NCI-H345 (cell line): ENCODE measurements at regions not wholly inside any gene's neighbourhood (a gene's known extent, or its start where the extent isn't known, plus 50 kb on each side); places are given as distances from the start of the nearest gene placed in this dataset.
"Not testable (repeated sequence)": the region's sequence is repeated elsewhere in the genome, so short reads cannot be mapped to it uniquely, and the experiment has no call there.

ENCODE experiments used
- DNase-seq: peaks from one replicate; lab custom pipeline; 2025; lab: John Stamatoyannopoulos, UW

- peak; percentile 5 for DNase-seq
These were observed 1258.0 kb upstream of the IGFBP7 start for GRCh38 chr4:58368221-58368620.

GRCh38 chr4:58360354-58361133 is 1250.4 kb upstream of the IGFBP7 start:
- no peak for DNase-seq

- no peak for DNase-seq
These were observed 1249.4 kb upstream of the IGFBP7 start for GRCh38 chr4:58359590-58359989.

GRCh38 chr4:58357947-58358346 is 1247.8 kb upstream of the IGFBP7 start:
- DNase-seq = no peak

GRCh38 chr4:58325070-58325469 is 1214.9 kb upstream of the IGFBP7 start:
- DNase-seq = no peak

- DNase-seq = no peak
These were observed 1203.3 kb upstream of the IGFBP7 start for GRCh38 chr4:58313444-58313843.

- no peak for DNase-seq
These were observed 1193.3 kb upstream of the IGFBP7 start for GRCh38 chr4:58303456-58303855.

GRCh38 chr4:58301376-58301999 is 1191.3 kb upstream of the IGFBP7 start:
- DNase-seq = no peak

- DNase-seq = no peak
These were observed 1176.2 kb upstream of the IGFBP7 start for GRCh38 chr4:58286335-58286734.

GRCh38 chr4:58280928-58281327 is 1170.7 kb upstream of the IGFBP7 start:
- not testable (repeated sequence) for DNase-seq

- DNase-seq = no peak
These were observed 1165.7 kb upstream of the IGFBP7 start for GRCh38 chr4:58275856-58276255.

- no peak for DNase-seq
These were observed 1164.4 kb upstream of the IGFBP7 start for GRCh38 chr4:58274553-58274952.

GRCh38 chr4:58272311-58272710 is 1162.1 kb upstream of the IGFBP7 start:
- no peak for DNase-seq

GRCh38 chr4:58265734-58266133 is 1155.5 kb upstream of the IGFBP7 start:
- no peak for DNase-seq

- DNase-seq = no peak
These were observed 1151.3 kb upstream of the IGFBP7 start for GRCh38 chr4:58261526-58261925.

GRCh38 chr4:58254291-58254690 is 1144.1 kb upstream of the IGFBP7 start:
- no peak for DNase-seq

- DNase-seq = no peak
These were observed 1142.5 kb upstream of the IGFBP7 start for GRCh38 chr4:58252656-58253055.

- DNase-seq = no peak
These were observed 1137.6 kb upstream of the IGFBP7 start for GRCh38 chr4:58247792-58248191.

- no peak for DNase-seq
These were observed 1115.3 kb upstream of the IGFBP7 start for GRCh38 chr4:58225460-58225859.

- DNase-seq = no peak
These were observed 1109.0 kb upstream of the IGFBP7 start for GRCh38 chr4:58219179-58219578.

- no peak for DNase-seq
These were observed 1106.3 kb upstream of the IGFBP7 start for GRCh38 chr4:58216461-58216860.

GRCh38 chr4:58214376-58214775 is 1104.2 kb upstream of the IGFBP7 start:
- no peak for DNase-seq

GRCh38 chr4:58209551-58209950 is 1099.4 kb upstream of the IGFBP7 start:
- no peak for DNase-seq

- DNase-seq = no peak
These were observed 1098.8 kb upstream of the IGFBP7 start for GRCh38 chr4:58209001-58209400.
